ENCODE measurements at regions not wholly inside any gene's neighbourhood (a gene's known extent, or its start where the extent isn't known, plus 50 kb on each side); places are given as distances from the start of the nearest gene placed in this dataset.
"Not testable (repeated sequence)": the region's sequence is repeated elsewhere in the genome, so short reads cannot be mapped to it uniquely, and the experiment has no call there.

DNA sequence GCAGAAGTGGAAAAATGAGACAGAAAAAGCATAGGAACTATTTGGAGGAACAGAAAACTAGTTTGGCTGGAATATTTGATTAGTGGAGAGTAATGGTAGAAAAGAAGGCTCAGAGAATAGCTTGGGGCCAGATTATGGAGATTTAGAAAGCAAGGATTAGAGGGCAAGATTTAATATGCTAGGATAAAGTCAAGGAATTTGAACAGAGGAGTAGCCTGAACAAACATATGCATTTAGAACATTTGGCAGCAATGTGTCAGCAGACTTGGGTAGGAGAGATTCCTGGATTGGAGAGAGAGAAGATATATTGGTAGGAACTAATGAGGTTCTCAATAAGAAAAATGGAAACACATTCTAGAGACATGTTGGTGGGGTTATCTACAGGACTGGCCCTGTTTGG, 229.2 kb upstream of the PKP2 start:
- no peaks in the 10 kb centered on the region for H3K36me3 ChIP-seq
- H3K9me3 ChIP-seq (replicated peaks): no peaks in the 10 kb centered on the region
- H3K4me3 ChIP-seq: no peak overlapping the region
- no peak overlapping the region for H3K27ac ChIP-seq
- no peak for DNase-seq
- H3K4me1 ChIP-seq: no peaks in the 10 kb centered on the region
- H3K27me3 ChIP-seq: no peaks in the 10 kb centered on the region; the same call in 1 of the 2 replicates

DNA sequence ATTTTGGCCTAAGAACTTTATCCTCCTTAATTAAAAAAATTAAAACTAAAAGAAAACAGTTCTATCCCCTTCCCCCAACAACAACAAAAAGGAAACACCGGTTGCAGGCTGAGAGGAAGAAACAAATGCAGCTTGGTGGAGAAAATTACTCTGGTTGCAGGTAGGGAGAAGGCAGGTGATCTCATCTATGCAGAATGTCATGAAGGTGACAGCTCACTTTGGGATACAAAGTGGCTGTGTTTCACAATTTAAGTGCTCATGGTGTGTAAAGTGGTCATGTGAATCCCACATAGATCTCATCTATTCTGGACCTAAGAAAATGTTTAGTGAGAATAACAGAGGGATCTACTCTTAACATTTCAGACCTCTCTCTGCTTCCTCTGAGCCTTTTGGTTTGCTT, 219.7 kb upstream of the PKP2 start:
- Histone ChIP-seq H3K9me3 (replicated peaks) (no peaks in the 10 kb centered on the region), H3K27ac (no peak overlapping the region)

DNA sequence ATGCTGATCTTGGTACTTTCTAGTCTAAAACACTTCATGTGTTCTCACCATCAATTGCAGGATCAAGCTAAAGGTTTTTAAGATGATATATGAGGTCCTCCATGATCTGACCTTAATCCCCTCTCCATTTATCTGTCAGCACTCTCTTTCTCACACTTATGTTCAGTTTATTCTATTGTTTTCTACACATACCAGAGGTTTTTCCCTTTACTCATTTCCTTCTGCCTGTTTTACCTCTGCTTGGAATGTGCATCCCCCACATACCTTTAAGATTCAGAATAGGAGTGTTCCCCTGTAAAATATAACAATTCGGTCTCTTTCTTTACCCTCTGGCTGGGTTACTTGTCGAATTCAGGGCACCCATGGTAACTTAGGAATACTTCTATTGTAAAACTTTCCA, 219.1 kb upstream of the PKP2 start:
- H3K27ac ChIP-seq: no peak overlapping the region
- DNase-seq: no peak

More for the DNA sequence above, 219.7 kb upstream of the PKP2 start:
- Histone ChIP-seq H3K4me3 (no peak overlapping the region), H3K27me3 (no peaks in the 10 kb centered on the region; the same call in 1 of the 2 replicates), H3K36me3 (no peaks in the 10 kb centered on the region), H3K4me1 (no peaks in the 10 kb centered on the region)
- DNase-seq: no peak

DNA sequence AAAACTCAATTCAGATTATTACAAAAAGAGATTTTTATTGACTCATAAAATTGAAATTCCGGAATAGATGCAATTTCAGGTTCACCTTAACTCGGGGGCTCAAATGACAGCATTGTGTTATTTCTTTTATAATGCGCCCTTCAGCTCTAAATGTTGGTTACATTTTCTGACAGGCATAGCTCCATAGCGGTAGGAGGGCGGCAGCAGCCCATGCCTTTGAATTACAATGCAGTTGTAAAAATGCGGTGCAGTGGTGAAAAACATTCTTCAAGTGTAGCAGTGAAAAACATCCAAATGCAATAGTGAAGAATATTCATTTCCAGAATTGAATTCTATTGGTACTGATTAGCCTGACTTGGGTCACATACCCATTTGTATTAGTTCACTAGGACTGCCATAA, 215.3 kb upstream of the PKP2 start:
- no peaks in the 10 kb centered on the region; the same call in 1 of the 2 replicates for H3K27me3 ChIP-seq
- no peak for DNase-seq
- no peak overlapping the region for H3K4me3 ChIP-seq
- H3K36me3 ChIP-seq: no peaks in the 10 kb centered on the region
- no peak overlapping the region for H3K27ac ChIP-seq
- H3K4me1 ChIP-seq: no peaks in the 10 kb centered on the region
- no peaks in the 10 kb centered on the region for H3K9me3 ChIP-seq (replicated peaks)

More for the DNA sequence above, 219.1 kb upstream of the PKP2 start:
- Histone ChIP-seq H3K4me1 (no peaks in the 10 kb centered on the region), H3K9me3 (replicated peaks) (no peaks in the 10 kb centered on the region), H3K4me3 (no peak overlapping the region), H3K36me3 (no peaks in the 10 kb centered on the region), H3K27me3 (no peaks in the 10 kb centered on the region; the same call in 1 of the 2 replicates)

DNA sequence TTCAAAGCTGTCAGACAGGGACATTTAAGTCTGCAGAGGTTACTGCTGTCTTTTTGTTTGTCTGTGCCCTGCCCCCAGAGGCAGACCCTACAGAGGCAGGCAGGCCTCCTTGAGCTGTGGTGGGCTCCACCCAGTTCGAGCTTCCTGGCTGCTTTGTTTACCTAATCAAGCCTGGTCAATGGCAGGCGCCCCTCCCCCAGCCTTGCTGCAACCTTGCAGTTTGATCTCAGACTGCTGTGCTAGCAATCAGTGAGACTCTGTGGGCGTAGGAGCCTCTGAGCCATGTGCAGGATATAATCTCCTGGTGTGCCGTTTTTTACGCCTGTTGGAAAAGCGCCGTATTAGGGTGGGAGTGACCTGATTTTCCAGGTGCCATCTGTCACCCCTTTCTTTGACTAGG, 211.2 kb upstream of the PKP2 start:
- not testable (repeated sequence) for H3K4me1 ChIP-seq; H3K27me3 ChIP-seq; H3K4me3 ChIP-seq; H3K27ac ChIP-seq; DNase-seq; H3K9me3 ChIP-seq (replicated peaks); H3K36me3 ChIP-seq

DNA sequence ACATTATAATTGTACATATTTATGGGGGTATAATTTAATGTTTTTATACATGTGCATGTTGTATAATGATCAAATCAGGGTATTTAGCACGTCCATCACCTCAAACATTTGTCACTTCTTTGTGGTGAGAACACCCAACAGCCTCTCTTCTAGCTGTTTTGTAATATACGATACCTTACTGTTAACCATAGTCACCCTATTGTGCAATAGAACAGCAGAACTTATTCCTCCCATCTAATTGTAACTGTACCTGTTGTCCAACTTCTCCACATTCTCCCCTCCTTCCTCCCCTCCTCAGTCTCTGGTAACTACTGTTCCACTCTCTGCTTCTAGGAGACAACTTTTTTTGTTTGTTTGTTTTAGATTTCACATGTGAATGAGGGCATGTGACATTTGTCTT, 197.0 kb upstream of the PKP2 start:
- Histone ChIP-seq H3K27ac (no peak overlapping the region), H3K36me3 (no peaks in the 10 kb centered on the region), H3K4me3 (no peak overlapping the region), H3K9me3 (replicated peaks) (no peaks in the 10 kb centered on the region), H3K27me3 (no peaks in the 10 kb centered on the region), H3K4me1 (no peaks in the 10 kb centered on the region)
- DNase-seq: no peak

DNA sequence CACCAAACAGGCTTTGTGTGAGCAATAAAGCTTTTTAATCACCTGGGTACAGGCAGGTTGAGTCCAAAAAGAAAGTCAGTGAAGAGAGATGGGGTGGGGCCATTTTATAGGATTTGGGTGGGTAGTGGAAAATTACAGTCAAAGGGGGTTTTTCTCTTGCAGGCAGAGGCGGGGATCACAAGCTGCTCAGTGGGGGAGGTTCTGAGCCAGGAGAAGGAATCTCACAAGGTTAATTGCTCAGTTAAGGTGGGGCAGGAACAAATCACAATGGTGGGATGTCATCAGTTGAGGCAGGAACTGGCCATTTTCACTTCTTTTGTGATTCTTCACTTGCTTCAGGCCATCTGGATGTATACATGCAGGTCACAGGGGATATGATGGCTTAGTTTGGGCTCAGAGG, 191.3 kb upstream of the PKP2 start:
- H3K27me3 ChIP-seq; H3K27ac ChIP-seq; DNase-seq; H3K36me3 ChIP-seq; H3K9me3 ChIP-seq (replicated peaks); H3K4me3 ChIP-seq; H3K4me1 ChIP-seq: not testable (repeated sequence)

DNA sequence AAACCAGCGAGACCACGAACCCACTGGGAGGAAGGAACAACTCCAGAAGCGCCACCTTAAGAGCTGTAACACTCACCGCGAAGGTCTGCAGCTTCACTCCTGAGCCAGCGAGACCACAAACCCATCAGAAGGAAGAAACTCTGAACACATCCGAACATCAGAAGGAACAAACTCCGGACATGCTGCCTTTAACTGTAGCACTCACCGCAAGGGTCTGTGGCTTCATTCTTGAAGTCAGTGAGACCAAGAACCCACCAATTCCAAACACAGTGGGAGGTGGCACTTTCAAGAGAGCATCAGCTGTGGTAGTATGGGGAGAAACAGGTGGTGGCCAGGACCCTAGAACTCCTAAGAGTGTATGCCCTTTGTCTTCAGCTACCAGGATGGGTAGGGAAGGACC, 179.8 kb upstream of the PKP2 start:
- H3K4me3 ChIP-seq; H3K27ac ChIP-seq; H3K27me3 ChIP-seq; DNase-seq; H3K9me3 ChIP-seq (replicated peaks); H3K4me1 ChIP-seq; H3K36me3 ChIP-seq: not testable (repeated sequence)

DNA sequence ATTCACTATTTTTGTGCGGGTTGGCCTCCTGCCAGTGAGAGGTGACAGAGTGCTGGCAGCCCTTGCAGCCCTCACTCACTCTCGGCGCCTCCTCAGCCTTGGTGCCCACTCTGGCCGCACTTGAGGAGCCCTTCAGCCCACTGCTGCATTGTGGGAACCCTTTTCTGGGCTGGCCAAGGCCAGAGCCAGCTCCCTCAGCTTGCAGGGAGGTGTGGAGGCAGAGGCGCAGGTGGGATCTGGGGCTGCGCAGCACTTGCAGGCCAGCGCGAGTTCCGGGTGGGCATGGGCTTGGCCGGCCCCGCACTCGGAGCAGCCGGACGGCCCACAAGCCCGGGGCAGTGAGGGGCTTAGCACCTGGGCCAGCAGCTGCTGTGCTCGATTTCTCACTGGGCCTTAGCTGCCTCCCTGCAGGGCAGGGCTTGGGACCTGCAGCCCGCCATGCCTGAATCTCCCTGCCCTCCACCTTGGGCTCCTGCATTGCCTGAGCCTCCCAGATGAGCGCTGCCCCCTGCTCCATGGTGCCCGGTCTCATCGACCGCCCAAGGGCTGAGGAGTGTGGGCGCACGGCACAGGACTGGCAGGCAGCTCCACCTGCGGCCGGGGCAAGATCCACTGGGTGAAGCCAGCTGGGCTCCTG, 178.7 kb upstream of the PKP2 start:
- H3K27me3 ChIP-seq; H3K4me3 ChIP-seq; H3K4me1 ChIP-seq; DNase-seq; H3K27ac ChIP-seq; H3K9me3 ChIP-seq (replicated peaks); H3K36me3 ChIP-seq: not testable (repeated sequence)

DNA sequence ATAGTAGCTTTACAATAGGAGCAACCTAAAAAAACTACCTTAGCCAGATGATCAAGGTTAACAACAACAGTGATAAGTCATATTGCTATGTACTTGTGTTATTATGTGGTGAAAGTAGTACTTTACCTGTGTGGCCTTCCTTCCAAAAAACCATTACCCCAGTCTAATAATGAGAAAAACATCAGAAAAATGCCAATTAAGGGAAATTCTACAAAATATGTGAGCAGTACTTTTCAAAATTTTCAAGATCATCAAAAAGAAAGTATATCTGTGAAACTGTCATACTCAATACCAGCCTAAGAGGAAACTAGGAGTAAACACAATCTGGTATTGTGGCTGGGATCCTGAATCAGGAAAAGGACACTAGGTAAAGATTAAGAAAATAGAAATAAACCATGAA, 165.3 kb upstream of the PKP2 start:
- Histone ChIP-seq H3K36me3 (no peaks in the 10 kb centered on the region), H3K27ac (no peak overlapping the region), H3K9me3 (replicated peaks) (no peaks in the 10 kb centered on the region), H3K4me1 (no peaks in the 10 kb centered on the region), H3K4me3 (no peak overlapping the region), H3K27me3 (no peaks in the 10 kb centered on the region)
- no peak for DNase-seq

DNA sequence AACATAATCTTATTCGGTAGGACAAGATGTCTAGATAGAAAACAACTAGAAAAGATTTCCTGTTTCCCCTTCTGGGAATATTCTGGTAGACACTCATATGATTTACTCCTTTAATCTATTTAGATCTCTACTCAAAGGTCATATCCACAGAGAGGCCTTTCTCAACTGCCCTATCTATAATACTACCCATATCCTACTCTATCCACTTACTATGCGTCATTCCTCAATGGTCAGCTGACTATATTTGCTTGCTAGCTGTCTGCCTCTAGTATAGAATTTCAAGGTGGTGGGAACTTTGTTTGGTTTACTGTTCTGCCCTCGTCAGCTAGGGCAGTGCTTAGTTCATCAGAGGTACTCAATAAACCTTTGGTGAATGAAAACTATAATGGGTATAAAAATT, 157.8 kb upstream of the PKP2 start:
- DNase-seq: no peak
- H3K9me3 ChIP-seq (replicated peaks): no peaks in the 10 kb centered on the region
- H3K4me1 ChIP-seq: no peaks in the 10 kb centered on the region
- no peaks in the 10 kb centered on the region; the same call in 1 of the 2 replicates for H3K27me3 ChIP-seq
- H3K27ac ChIP-seq: no peak overlapping the region
- H3K4me3 ChIP-seq: no peak overlapping the region
- no peaks in the 10 kb centered on the region for H3K36me3 ChIP-seq

DNA sequence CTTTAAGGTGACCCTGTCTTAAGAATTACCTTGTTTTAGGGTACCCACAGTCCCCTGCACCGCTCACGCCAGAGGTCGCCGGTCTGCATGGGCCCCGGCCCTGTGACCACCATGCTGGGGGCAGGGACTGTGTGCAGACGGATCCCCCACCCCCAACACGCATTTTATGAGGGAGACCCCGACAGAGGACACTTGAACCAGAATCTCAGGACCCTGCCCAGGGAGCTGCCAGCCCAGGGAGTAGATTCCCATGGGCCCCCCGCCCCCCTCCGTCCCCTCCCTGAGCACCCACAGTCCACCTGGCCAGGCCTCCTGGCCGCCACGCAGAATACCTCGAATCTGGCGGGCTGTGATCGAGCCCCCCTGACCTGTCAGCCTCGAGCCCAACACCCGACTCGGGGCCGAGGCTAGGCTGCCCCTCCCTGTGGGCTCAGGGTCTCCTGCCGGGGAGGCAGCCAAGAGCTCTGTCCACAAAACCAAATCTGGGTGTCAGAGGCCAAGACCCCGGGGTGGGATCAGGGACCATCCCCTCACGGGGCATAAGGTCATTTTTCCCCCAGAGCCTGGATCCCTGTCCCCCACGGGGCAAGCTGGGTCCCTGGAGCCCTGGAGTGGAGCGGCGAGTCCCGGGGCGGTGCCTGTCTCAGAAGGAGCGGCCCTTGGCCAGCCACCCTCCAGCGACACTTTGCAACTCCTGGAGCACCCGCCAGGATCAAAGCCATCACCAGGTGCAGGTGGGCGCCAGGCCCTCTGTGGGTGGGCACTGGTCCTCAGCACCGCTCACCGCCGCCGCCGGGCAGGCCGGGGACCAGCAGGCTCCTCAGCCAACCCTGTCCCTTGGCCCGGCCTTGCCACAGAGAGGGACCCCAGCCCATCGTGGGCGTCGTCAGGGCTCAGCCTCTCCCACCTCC, 155.8 kb upstream of the PKP2 start:
- no peaks in the 10 kb centered on the region for H3K9me3 ChIP-seq (replicated peaks)
- H3K27me3 ChIP-seq: no peaks in the 10 kb centered on the region; the same call in 1 of the 2 replicates
- H3K4me3 ChIP-seq: no peak overlapping the region
- DNase-seq: no peak
- no peaks in the 10 kb centered on the region for H3K4me1 ChIP-seq
- no peaks in the 10 kb centered on the region for H3K36me3 ChIP-seq
- H3K27ac ChIP-seq: no peak overlapping the region

DNA sequence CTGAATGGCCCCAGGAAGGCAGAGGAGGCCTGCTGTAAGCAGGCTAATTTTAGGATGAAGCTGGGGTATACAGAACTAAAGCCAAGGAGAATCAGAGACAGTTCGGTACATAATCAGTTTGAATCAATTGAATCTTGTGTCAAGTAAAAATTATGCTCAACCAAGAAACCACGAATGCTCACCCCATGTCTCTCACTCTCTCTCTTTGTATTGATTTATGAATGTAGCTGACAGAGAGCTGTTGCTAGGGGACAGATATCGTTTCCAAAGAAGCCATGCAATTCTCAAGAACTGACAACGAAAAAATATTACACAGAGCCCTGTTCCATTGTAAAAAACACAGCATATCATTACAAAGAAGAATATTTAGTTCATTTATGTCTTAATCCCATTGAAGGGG, 151.1 kb upstream of the PKP2 start:
- Histone ChIP-seq H3K4me3 (no peak overlapping the region), H3K27me3 (no peaks in the 10 kb centered on the region), H3K9me3 (replicated peaks) (no peaks in the 10 kb centered on the region), H3K27ac (no peak overlapping the region), H3K36me3 (no peaks in the 10 kb centered on the region), H3K4me1 (no peaks in the 10 kb centered on the region)
- no peak for DNase-seq

DNA sequence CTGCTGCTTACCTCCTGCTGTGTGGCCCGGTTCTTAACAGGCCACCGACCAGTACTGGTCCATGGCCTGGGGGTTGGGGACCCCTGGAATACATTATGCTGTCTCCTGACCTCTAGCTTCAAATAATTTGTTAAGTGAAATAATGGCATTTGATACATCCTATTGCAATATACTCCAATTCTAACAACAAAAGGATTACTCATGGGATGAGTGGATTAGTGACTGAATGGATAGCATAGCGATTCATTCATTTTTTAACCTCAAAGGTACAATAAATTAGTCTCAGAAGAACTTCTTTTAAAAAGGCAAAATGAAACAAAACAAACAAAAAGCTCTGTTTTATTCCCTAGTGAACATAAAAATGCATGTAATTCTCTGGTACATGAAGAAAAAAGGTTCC, 147.9 kb upstream of the PKP2 start:
- Histone ChIP-seq H3K4me3 (no peak overlapping the region), H3K9me3 (replicated peaks) (no peaks in the 10 kb centered on the region), H3K27ac (no peak overlapping the region), H3K4me1 (no peaks in the 10 kb centered on the region), H3K36me3 (no peaks in the 10 kb centered on the region), H3K27me3 (no peaks in the 10 kb centered on the region)
- DNase-seq: no peak

DNA sequence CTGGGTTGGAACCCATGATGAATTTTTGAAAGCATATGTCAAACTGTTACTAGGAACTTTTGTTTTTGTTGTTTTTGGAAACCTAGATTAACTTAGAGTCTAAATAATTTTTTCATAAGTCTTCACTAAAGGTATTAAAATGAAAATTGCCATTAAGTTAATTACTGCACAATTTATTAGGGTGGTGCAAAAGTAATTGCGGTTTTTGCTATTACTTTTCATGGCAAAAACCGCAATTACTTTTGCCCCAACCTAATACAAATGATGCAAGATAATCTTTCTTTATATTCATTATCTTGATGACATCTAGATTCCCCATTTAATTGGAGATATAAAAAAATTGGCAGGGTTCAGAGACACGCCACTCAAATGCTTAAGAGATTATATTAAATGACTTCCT, 145.0 kb upstream of the PKP2 start:
- Histone ChIP-seq H3K4me1 (no peaks in the 10 kb centered on the region), H3K27ac (no peak overlapping the region), H3K9me3 (replicated peaks) (no peaks in the 10 kb centered on the region), H3K4me3 (no peak overlapping the region), H3K36me3 (no peaks in the 10 kb centered on the region), H3K27me3 (no peaks in the 10 kb centered on the region)
- no peak for DNase-seq

DNA sequence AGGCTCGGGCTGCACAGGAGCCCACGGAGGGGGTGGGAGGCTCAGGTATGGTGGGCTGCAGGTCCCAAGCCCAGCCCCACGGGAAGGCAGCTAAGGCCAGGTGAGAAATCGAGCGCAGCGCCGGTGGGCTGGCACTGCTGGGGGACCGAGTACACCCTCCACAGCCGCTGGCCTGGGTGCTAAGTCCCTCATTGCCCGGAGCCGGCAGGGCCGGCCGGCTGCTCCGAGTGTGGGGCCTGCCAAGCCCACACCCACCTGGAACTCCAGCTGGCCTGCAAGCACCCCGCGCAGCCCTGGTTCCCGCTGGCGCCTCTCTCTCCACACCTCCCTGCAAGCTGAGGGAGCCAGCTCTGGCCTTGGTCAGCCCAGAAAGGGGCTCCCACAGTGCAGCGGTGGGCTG, 137.4 kb upstream of the PKP2 start:
- H3K36me3 ChIP-seq; H3K27ac ChIP-seq; H3K9me3 ChIP-seq (replicated peaks); DNase-seq; H3K4me3 ChIP-seq; H3K27me3 ChIP-seq; H3K4me1 ChIP-seq: not testable (repeated sequence)
